ENCODE measurements at regions not wholly inside any gene's neighbourhood (a gene's known extent, or its start where the extent isn't known, plus 50 kb on each side); places are given as distances from the start of the nearest gene placed in this dataset.
"Not testable (repeated sequence)": the region's sequence is repeated elsewhere in the genome, so short reads cannot be mapped to it uniquely, and the experiment has no call there.

DNA sequence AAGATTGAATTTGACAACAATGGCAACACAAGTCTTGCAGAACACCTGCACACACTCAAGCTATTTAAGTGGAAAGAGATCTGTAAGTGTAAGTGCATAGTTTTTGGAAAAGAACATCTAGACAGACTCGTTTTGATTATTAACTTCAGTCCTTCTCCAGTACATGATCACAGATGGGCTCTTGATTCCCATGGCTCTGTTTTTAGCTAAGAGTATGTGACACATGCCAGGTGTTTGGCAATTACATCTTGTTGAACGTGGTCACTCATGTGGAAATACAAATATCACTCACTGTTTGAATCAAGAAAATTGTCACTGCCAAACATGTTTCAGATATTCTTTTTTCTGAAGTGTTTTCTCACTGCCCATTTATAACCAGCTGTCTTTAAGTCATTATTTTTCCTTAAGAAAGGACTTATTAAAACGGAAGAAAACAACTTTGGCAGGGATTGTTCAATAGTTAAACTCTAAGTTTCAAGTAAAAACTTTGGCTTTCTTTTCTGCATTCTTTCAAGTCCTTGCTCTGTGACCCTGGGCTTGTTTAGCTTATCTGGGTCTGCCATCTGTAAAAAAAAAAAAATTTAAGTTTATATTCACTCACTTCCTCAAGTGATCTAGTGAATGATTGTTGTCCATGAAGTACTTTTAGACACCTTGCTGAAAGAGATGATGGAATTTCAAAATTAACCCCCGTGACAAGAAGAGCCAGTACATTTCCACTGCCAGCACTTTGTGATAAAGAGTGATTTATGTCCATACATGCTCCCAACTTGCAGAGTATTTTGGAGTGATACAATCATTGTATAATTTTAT lies 125.4 kb downstream of the ATXN3L start:
- intact Hi-C loops (cut with DNase I), result no loop called here
- DNase-seq, result no peak

DNA sequence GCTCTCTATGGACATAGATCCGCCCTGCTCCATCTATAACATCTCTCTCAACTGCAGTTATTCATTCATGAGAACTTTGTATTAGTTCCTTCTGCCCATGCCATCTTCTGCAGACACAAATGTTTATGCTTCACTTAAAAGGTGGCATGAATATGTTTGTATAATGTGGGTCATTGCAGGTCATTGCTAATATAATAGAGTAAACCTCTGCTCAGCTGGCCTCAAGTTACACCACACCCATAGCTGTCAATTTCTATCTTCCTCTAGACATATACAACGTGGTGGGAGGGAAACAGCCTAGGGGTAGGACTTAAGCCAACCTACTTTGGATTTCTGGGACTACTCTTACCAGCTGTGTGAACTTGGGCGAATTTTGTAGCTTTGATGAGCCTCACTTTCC lies 129.8 kb downstream of the ATXN3L start:
- intact Hi-C loops (cut with DNase I), result no loop called here
- no peak for DNase-seq

DNA sequence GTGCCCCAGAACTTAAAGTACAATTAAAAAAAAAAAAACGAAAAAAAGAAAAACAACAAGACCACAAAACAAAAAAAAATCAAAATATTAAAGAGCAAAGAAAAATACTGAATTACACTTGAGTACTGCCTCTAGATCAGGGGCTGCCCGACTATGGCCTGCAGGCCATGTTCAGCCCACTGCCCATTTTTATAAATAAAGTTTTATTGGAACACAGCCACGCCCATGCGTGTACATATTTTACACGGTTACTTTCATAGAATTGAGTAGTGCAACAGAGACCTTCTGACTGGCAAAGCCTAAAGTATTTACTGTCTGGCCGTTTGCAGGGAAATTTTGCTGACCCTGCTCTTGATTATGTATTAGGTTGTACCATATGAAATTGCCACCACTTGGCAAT lies 130.5 kb downstream of the ATXN3L start:
- intact Hi-C loops (cut with DNase I), result no loop called here
- no peak for DNase-seq

DNA sequence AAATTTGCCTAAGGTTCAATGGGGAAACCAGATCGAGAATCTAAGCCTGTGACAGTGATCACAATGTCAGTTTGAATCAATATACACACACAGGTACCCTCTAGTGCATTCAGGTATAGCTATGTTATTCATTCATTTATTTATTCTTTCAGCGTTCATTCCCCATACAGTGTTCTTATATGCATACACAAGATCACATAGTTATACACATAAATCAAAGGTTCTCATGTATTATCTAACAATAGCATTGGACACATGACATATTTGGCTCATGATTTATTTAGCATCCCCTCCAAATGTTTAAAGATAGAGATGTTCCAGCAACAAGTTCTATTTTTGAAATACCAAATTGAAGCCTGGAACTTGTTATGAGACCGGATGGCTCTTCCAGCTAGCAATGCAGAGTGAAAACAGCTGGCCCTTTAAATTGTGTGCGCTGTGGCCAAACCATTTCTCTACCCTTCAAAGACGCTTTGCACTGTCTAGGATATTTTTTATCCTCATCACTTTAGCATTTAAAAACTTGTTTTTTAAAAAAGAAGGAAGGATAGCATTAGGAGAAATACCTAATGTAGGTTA lies 131.0 kb downstream of the ATXN3L start:
- intact Hi-C loops (cut with DNase I), result no loop called here
- DNase-seq, result no peak

DNA sequence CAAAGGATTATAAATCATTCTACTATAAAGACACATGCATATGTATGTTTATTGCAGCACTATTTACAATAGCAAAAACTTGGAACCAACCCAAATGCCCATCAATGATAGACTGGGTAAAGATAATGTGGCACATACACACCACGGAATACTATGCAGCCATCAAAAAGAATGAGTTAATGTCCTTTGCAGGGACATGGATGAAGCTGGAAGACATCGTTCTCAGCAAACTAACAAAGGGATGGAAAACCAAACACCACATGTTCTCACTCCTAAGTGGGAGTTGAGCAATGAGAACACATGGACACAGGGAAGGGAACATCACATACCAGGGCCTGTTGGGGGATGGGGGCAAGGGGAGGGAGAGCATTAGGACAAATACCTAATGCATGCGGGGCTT lies 133.2 kb downstream of the ATXN3L start:
- intact Hi-C loops (cut with DNase I); DNase-seq: not testable (repeated sequence)

DNA sequence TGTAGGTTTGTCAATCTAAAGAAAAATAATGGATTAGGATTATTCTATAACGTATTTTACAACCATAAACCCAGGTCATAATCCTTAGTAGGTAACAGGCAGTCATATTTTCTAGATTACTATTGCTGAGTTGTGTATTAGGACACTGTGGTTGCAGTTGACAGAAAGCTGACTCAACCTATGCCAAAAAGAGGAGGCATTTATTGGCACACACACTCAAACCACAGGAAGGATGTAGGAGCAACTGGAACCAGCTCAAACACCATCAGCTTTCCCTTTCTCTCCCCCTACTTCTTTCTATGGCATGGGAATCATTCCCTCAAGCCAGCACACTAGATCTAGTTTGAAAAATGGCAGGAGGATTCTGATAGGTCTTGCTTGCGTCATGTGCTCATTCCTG lies 136.4 kb upstream of the FAM9C start:
- intact Hi-C loops (cut with DNase I), result no loop called here
- DNase-seq, result no peak

DNA sequence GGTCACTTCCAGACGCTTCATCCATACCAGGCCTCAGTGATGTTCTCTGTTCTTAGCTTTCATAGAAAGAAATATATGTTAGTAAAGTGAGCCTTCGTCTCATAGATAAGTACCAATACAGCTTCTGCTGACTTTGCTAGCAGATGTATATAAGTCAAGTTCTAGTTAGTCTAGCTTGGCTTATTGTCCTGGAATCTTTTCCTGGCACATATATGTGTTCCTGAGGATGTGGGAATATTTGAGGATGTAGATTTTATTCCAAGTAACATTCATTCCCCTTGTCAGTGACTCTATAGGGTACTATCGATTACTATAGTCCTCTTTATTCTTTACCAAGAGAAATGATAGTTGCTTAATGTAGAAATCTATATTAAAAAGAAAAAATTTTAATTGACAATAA lies 135.2 kb upstream of the FAM9C start:
- intact Hi-C loops (cut with DNase I), result no loop called here
- DNase-seq, result no peak

DNA sequence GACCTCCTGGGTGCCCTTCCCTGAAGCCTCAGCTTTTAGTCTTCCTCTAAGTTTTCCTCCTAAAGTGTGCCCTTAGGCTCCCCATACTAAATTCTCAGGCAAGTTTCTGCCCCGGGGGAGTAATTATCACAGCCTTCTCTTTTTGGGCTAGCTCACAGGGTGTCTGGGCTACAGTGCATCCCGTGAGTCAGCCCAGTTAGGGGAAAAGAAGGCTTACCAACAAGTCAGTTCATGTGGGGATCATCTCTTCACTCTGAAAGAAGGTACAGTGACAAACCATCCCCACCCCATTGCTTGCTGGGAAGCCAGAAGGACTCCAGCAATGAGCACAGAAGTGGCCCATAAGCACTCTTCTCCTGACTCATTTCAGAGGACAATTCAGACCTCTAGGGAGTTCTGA lies 134.7 kb upstream of the FAM9C start:
- DNase-seq, result no peak

DNA sequence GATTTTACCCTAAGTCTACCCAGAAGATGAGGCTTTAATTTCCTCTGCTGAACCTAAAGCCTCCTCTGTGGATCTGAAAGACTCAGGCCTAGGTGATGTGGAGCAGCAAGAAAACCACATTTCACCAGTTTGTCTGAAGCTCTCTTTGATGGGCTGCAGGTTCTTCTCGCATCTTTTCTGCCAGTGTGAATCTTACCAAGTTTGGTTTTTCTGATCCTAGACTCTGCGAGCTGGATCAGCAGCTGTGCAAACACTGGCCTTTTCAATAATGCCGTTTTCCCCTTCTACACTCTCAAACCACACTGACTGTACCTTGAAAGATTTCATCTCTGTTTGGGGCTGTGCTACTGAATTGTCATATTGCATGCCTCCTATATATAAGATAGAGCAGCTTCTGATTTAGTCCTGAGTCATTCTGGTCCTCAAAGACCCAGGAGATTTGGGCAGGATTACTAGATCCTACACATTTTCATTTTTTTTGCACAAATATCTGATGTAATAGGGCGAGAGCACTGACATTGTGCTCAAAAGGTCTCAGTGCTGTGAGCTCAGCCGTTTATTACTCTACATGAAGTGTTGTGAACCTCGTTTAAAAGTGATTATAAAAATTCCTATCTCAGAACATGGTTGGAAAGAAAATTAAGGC lies 133.6 kb upstream of the FAM9C start:
- no peak for DNase-seq
- intact Hi-C loops (cut with DNase I), result no loop called here

More for the DNA sequence above, 134.7 kb upstream of the FAM9C start:
- intact Hi-C loops (cut with DNase I), result no loop called here

DNA sequence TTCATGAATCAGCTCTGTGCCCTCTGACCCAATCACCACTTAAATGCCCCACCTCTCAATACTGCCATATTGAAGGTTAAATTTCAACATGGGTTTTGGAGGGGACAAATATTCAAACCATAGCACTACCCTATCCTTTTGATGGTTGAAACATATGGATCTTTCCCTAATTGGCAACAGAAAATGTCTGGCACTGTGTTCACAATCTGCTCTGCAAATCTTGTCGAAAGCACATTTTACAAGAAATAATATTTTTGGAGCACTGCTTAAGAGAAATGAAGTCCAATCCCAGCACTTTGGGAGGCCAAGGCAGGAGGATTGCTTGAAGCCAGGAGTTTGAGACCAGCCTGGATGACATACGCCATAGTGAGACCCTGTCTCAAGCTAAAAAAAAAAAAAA lies 130.6 kb upstream of the FAM9C start:
- no peak for DNase-seq
- intact Hi-C loops (cut with DNase I), result no loop called here

DNA sequence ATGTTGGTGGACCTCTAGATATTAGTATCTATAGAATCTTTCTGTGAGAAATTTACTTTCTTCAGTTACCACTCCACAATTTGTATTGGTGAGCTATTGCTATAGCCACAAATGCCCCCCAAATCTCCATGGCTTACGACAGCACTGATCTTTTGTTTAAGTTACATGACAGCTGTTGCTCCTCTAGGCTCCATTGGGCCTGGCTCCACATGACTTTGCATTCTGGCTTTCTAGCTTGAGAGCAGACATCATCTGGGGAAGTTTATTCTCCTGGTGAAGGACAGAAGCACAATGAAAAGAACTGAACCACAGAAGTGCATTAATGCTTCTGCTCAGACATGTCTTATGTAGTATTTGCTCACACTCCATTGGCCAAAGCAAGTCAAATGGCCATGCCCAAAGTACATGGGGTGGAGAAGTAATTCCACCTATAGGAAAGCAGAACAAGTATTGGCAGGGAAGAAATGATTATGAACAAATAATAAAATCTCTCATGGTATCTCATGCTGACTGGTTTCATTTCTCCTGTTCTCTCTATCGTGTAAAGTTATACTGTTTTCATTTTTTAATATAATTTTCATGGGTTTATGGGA lies 126.6 kb upstream of the FAM9C start:
- intact Hi-C loops (cut with DNase I), result no loop called here
- DNase-seq, result no peak

DNA sequence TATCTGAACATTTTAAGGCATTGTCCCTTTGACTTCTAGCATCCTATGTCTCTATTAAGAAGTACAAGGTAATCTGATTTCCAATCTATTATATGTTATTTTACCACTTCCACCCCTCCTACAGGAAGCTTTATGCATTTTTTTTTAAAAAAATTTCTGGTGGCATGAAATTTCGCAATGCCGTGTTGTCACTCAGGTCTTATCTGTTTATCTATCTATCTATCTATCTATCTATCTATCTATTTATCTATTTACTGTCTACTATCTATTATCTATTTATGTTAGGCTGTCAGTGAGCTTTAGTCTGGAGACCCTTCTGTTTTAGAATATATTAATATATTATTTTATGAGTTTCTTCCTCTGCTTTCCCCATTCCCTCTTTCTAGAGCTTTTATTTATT lies 125.3 kb upstream of the FAM9C start:
- intact Hi-C loops (cut with DNase I), result no loop called here

DNA sequence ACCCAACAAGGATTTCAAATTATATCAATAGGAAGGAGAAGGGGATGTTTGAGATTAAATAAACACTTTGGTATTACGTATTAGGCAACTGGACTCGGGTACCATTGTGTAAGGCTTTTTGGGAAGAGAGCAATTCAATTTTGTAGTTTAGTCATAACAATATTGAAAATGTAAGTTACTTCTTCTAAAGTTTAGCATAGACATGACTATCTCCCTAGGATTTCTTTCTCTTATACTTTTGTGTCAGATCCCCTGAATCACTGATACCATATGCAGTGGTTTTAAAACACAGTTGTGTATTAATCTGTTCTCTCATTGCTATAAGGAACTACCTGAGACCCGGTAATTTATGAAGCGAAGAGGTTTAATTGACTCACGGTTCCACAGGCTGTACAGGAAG lies 123.8 kb upstream of the FAM9C start:
- no peak for DNase-seq
- intact Hi-C loops (cut with DNase I), result no loop called here

More for the DNA sequence above, 125.3 kb upstream of the FAM9C start:
- DNase-seq, result no peak

DNA sequence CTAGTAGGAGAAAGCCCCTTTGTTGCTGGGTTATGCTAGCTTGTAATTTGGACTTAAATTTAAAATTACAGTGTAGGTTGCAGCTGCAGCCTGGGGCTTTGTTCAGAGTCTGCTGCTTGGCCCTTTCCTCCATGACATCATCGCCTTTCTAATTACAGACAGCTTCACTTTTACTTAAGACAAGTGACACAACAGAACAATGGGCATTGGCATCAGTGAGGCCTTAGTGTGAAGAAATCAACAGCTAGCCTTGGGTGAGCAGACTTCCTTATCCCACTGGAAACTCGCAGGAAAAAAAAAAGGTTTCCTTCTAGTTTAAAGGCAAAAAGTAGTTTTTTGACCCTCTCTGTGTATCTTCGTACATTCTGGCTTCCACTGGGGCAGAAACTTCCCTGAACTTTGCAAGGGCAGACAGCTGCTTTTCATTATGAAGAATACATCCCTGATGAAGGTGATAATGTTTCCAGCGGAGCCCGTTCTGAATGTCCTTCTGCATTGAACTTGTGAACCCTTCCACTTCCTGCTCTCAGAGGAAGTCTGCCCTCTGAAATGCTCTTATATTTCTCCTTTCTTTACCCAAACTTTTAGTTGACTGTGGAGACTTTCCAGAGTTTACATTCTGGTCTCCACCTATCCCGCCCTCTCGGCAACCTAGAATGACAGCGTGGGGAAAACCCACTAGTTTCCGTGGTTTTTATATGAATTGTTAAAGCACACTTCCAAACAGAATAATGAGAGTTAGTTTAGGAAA lies 123.2 kb upstream of the FAM9C start:
- intact Hi-C loops (cut with DNase I), result no loop called here
- no peak for DNase-seq

DNA sequence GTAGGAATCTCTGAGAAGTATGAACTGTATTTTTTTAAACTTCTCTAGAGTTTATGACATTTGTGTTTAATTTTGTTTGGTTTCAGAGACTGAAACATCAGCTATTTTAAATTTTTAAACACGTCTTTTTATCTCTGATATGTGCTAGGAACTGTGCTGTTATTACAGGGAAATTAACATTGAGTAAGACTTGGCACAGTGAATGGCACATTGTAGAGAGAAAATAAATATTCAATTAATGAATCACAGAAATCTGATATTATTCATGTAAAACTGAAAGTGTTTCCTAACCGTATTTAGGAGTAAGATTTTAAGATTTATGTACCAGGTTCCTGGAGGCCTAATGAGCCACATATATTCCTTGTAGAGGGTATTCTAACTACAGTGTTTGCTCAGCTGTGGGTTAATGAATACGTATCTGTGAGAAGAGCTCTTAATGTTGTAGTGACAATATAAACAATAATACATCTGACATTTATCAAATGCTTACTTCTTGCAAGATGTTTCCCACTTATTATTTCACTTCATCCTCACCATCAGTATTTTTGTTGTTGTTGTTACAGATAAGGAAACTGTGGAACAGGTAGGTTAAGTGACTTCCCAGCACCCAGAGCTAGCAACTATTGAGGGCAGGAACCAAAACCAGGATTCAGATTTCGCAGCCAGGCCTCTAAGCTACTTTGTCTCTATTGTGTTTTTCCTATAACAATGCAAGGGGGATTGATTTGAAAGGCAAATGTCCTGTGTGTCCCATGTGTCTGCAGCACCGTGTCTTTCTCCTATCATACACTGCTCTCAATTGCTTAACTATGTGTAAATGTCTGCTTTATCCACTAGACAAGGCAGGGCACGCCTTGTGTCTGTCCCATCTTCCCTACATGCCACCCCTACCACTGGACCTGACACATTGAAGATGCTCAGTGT lies 121.1 kb upstream of the FAM9C start:
- intact Hi-C loops (cut with DNase I), result no loop called here

DNA sequence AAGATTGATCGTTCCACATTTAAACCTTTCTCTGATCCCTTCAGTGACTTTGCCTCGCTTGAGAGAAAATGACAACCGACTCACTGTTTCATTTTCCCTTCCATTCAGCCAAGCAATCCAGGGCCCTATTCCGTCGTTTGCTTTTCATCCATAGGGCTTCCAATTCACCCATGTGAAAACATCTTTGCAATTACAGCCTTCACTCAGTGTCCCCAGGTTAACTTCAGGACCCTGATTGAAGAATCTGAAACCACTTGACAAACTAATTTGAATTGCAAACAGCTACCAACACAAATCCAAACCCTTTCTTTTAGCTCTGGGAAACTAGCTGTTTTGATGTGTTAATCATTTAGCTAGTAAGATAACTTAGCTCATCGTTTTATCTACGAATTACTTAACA lies 120.2 kb upstream of the FAM9C start:
- no peak for DNase-seq
- intact Hi-C loops (cut with DNase I), result no loop called here

More for the DNA sequence above, 121.1 kb upstream of the FAM9C start:
- DNase-seq, result no peak

DNA sequence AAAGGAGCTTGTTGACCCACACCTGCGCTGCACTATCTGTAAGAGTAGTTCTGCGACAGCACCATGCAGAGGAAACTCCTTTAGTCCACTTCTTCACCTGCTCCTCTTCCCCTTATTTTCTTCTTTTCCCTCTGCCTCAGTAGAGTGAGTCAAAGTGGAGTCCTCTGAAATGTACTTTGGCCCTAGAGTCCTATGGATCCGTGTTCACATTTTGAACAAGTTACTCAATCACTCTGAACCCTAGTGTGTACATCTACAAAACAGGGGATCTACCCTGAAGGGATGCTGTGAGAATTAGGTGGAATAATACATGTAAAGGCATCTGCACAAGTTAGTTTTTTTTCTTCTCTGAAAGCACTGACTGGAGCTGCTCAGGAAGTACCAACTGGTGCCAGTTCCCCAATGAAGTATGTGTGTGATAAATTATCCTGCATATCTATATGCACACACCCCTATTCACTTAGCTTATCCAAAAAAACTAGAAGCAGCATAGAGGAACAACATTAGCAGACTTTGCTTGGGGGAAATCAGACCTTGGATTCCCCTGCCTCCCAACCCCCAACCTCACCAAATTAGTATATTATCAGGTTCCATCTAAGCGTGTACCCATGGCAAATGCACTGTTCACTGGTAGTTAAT lies 118.5 kb upstream of the FAM9C start:
- DNase-seq, result no peak
- intact Hi-C loops (cut with DNase I), result no loop called here

DNA sequence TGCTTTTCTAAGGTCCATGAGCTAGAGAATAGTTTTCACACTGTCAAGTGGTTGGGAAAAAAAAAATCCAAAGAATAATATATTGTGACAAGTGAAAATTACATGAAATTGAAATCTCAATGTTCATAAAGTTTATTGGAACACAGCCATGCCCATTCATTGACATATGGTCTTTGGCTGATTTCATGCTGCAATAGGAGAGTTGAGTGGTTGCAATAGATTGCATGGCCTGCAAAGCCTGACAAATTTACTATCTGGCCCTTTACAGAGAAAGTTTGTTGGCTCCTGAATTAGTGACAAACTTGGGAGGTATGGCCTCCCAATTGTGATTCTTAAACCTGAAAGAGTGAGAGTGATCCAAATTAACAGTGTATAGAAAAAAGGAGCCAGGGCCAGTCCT lies 115.5 kb upstream of the FAM9C start:
- intact Hi-C loops (cut with DNase I), result no loop called here
- DNase-seq, result no peak

Data from head of caudate nucleus (tissue), 42 donors.